HG03460 (cell line): ENCODE measurements at regions not wholly inside any gene's neighbourhood (a gene's known extent, or its start where the extent isn't known, plus 50 kb on each side); places are given as distances from the start of the nearest gene placed in this dataset.

ENCODE experiments used
- ATAC-seq: cut with Tn5 transposase; IDR thresholded peaks from one replicate; pipeline ENCODE4 v1.9.1; 2021; ENCODE audit not compliant: unreplicated experiment

GRCh38 chr6:90406142-90406794, 109.6 kb upstream of the BACH2 start:
- no peak for ATAC-seq

GRCh38 chr6:90403489-90404381, 107.1 kb upstream of the BACH2 start:
- ATAC-seq = no peak

- ATAC-seq = no peak
Measured at GRCh38 chr6:90402831-90403192, 106.2 kb upstream of the BACH2 start.

- no peak for ATAC-seq
Measured at GRCh38 chr6:90401933-90402830, 105.5 kb upstream of the BACH2 start.

GRCh38 chr6:90399970-90400369, 103.3 kb upstream of the BACH2 start:
- ATAC-seq = no peak

- no peak for ATAC-seq
Measured at GRCh38 chr6:90397929-90398674, 101.5 kb upstream of the BACH2 start.

- no peak for ATAC-seq
Measured at GRCh38 chr6:90397047-90397446, 100.4 kb upstream of the BACH2 start.

- ATAC-seq = peak; percentile 71
Measured at GRCh38 chr6:90393232-90393884, 96.7 kb upstream of the BACH2 start.

- no peak for ATAC-seq
Measured at GRCh38 chr6:90390379-90390778, 93.7 kb upstream of the BACH2 start.

GRCh38 chr6:90388395-90388794, 91.8 kb upstream of the BACH2 start:
- ATAC-seq = no peak

GRCh38 chr6:90387826-90388225, 91.2 kb upstream of the BACH2 start:
- ATAC-seq = no peak

GRCh38 chr6:90387383-90387775, 90.7 kb upstream of the BACH2 start:
- no peak for ATAC-seq

GRCh38 chr6:90386399-90387382, 90.0 kb upstream of the BACH2 start:
- no peak for ATAC-seq

- ATAC-seq = no peak
Measured at GRCh38 chr6:90385759-90386313, 89.2 kb upstream of the BACH2 start.

- ATAC-seq = no peak
Measured at GRCh38 chr6:90384720-90385119, 88.1 kb upstream of the BACH2 start.

GRCh38 chr6:90383196-90383822, 86.7 kb upstream of the BACH2 start:
- peak; percentile 54 for ATAC-seq

- ATAC-seq = no peak
Measured at GRCh38 chr6:90382760-90383159, 86.1 kb upstream of the BACH2 start.
